ENCODE measurements at regions not wholly inside any gene's neighbourhood (a gene's known extent, or its start where the extent isn't known, plus 50 kb on each side); places are given as distances from the start of the nearest gene placed in this dataset.
A peak's percentile ranks its signal among the peaks of the same experiment; 100 is the strongest.

DNA sequence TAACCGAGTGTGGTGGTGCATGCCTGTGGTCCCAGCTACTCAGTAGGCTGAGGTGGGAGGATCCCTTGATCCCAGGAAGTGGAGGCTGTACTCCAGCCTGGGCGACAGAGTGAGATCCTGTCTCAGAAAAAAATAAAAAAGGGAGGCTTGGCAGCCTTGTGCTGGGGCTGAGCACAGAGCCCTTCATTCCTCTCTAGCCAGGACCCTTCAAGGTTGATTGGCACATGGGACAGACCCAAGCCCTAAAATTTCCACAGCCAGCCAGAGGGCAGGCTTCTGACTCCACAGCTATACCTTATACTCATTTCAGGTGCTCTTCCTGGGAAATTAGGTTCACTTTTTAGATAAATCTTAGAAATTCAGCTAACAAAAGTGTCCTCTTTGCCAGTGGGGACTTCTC, 553.0 kb upstream of the CPEB2 start:
- intact Hi-C loops (cut with DNase I) = no loop called here
- DNase-seq (ENCODE audit: missing footprints) (no peak), ATAC-seq (peak; percentile 58)

DNA sequence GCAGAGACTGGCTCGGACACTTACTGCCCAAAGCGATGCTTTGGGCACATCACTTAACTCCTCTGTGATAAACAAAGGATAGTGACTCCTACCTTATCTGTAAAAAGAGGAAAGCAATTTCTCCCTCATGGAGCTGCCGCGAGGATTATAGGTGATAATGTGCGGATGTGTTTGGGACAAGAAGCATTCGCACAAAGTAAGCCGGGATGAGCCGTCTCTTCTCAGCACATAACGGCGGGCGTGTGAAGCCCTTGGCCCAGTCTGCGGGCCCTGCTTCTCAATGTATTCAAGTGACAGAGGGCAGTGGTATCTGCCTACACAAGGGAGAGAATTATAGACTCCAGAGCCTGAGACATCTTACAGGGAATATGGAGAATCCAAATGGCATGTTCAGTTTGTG, 550.3 kb upstream of the CPEB2 start:
- ATAC-seq (no peak), DNase-seq (ENCODE audit: missing footprints) (no peak)
- intact Hi-C loops (cut with DNase I) = no loop called here

DNA sequence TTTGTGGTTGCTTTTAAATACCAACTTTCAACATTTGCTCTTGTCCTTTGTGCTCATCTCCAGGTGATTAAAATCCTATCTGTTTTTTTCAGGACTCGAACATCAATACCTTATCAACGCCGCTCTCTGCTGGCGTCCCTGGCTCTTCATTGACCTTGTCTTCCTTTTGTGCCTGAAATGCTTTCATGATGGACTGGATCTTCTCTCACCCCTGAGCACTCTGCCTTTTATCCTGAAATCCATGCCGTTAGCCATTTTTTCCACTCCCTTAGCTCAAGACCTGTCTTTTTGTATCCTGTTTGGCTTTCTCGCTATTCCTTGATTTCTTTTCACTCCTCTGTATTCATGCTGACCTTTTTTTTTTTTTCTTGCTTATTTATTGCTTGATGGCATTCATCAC, 549.5 kb upstream of the CPEB2 start:
- ATAC-seq (no peak), DNase-seq (ENCODE audit: missing footprints) (no peak)
- intact Hi-C loops (cut with DNase I) = no loop called here

DNA sequence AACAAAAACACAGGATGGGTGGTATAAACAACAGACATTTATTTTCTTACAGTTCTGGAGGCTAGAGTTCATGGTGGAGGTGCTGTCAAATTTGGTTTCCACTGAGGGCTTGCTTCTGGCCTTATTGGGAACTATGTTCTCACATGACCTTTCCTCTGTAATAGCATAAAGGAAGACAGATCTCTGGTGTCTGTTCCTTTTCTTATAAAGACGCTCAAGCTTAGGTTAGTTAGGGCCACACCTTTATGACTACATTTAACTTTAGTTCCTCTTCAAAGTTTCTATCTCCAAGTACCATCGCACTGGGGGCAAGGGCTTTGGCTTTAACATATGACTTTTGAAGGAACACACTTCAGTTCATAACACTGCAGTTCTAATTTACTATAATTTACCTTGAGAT, 543.8 kb upstream of the CPEB2 start:
- ATAC-seq (no peak), DNase-seq (ENCODE audit: missing footprints) (no peak)
- intact Hi-C loops (cut with DNase I) = no loop called here

GRCh38 chr4:14465057-14465456, 537.2 kb upstream of the CPEB2 start:
- intact Hi-C loops (cut with DNase I) = loop anchor here (10.0 kb wide), 1 partner anchor 540 kb away; the partner anchor contains the start of gene CPEB2
- ATAC-seq (peak; percentile 59), DNase-seq (ENCODE audit: missing footprints) (no peak)

- DNase-seq (ENCODE audit: missing footprints) (no peak), ATAC-seq (peak; percentile 95)
- intact Hi-C loops (cut with DNase I) = loop anchor here (10.0 kb wide), 1 partner anchor 539 kb away; the partner anchor contains the start of gene CPEB2
Observed at GRCh38 chr4:14465507-14465906, 536.8 kb upstream of the CPEB2 start.

DNA sequence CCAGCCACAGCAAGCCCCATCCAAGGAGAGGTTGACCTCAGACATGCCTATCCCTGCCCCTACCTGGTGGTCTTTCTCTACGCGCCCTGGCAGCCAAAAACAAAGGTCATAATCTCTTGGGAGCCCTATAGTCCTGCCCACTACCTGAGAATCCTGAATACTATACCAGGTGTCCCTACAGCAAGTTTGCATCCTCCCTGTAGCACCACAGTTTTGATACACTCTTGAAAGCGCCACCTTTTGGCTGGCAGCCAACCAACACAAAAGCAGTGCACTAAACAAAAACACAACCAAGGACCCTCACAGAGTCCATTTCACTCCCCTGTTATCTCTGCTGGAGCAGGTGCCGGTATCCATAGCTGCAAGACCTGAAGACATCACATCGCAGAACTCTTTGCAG, 523.8 kb upstream of the CPEB2 start:
- DNase-seq (ENCODE audit: missing footprints) = no peak
- intact Hi-C loops (cut with DNase I) = no loop called here
- no peak for ATAC-seq

- intact Hi-C loops (cut with DNase I) = no loop called here
- DNase-seq (ENCODE audit: missing footprints) (no peak), ATAC-seq (no peak)
Observed at GRCh38 chr4:14496408-14496807, 505.9 kb upstream of the CPEB2 start.

DNA sequence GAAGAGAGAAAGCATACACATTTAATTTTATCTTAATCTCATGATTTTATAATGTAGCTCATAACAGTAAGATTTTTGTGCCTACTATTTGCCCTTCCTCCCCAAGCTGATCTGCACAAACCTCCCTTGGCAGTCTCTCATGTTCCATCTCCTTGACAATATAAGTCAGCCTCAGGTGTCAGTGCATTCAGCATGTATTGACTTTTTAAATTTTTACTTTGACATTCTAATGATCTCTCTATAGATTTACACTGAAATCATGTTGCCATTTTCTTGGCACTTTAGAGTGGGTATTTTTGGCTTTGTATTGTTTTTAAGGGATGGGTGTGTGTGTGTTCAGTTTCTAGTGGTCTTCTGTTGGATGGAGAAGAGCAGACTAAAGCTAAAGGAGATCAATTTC, 505.3 kb upstream of the CPEB2 start:
- DNase-seq (ENCODE audit: missing footprints) (no peak), ATAC-seq (no peak)
- intact Hi-C loops (cut with DNase I) = no loop called here

GRCh38 chr4:14504162-14504561, 498.1 kb upstream of the CPEB2 start:
- DNase-seq (ENCODE audit: missing footprints) (no peak), ATAC-seq (no peak)
- intact Hi-C loops (cut with DNase I) = no loop called here

- no peak for DNase-seq (ENCODE audit: missing footprints)
- ATAC-seq = no peak
- intact Hi-C loops (cut with DNase I) = no loop called here
Observed at GRCh38 chr4:14513471-14513870, 488.8 kb upstream of the CPEB2 start.

DNA sequence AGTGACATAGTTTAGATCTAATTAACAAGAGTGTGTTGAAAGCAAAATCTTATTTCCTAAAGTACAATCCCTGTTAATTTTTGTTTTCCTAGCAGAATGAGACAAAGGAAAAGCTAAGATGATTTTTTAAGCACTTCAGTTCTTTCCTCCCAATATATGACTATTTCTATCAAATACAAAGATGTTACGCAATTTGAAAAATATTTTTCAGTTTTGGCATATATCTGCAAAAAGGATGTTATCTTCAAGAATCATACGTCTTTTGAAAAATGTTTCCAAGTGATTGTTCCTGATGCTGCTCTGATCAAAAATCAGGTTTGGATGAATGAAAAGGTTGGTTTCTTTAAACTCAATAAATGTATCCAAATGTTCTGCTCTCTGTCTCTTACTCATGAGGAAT, 486.7 kb upstream of the CPEB2 start:
- no peak for ATAC-seq
- DNase-seq (ENCODE audit: missing footprints) = no peak
- intact Hi-C loops (cut with DNase I) = no loop called here

DNA sequence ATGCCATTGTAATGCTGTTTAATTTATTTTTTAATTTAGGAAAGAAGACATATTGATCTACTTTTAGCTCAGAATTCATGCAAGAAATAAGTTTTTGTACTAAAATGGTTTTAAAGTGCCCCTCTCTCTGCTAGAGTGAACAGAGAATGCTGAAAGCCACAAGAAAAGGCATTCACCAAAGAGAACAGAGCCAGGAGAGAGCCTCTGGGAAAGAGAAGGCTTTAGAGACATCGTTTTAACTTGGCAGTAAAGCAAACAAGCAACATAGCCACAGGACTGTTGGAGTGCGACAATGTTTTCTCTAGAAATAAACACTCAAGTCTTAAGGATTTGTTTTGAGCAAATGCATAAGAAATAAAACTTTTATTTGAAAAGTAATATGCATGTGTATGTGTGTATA, 484.1 kb upstream of the CPEB2 start:
- ATAC-seq (no peak), DNase-seq (ENCODE audit: missing footprints) (no peak)
- intact Hi-C loops (cut with DNase I) = no loop called here

GRCh38 chr4:14520171-14520570, 482.1 kb upstream of the CPEB2 start:
- intact Hi-C loops (cut with DNase I) = no loop called here
- DNase-seq (ENCODE audit: missing footprints) (no peak), ATAC-seq (no peak)

DNA sequence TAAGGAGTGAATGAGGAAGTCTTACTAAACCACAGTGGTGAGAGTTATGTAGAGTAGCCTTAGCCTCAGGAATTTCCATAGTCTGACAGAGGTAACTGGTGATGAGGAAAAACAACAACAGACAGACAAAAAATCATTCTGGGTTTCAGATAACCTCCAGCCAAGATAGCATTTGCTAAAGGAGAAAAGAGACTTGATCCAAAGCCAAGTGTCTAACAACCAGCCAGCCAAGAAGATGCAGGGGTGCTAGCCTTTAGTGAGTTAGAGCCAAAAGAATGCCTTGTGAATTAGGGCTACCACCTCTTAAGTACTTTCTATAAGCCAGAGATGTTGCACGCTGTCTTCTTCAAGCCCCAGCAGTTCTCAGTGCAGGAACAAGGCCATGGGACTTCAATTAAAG, 478.0 kb upstream of the CPEB2 start:
- DNase-seq (ENCODE audit: missing footprints) = no peak
- intact Hi-C loops (cut with DNase I) = no loop called here
- no peak for ATAC-seq

DNA sequence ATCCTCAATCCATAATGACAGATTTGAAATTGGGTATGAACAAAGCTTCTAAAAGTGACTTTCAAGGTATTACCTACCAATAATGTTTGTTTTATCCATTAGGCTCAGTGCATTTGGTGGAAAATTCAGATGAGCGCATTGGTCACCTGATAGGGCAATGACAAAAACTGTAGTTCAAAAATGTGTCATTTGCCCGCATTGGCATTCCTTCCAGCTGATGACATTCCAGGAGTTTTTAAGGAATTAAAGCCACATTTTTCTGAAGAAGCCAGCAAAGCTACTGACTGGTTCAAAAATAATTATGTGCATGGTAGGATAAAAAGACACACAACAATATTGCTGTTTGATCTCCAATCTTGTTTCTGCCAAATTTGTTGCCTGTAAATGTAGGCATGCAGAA, 473.4 kb upstream of the CPEB2 start:
- intact Hi-C loops (cut with DNase I) = no loop called here
- DNase-seq (ENCODE audit: missing footprints) (no peak), ATAC-seq (no peak)

DNA sequence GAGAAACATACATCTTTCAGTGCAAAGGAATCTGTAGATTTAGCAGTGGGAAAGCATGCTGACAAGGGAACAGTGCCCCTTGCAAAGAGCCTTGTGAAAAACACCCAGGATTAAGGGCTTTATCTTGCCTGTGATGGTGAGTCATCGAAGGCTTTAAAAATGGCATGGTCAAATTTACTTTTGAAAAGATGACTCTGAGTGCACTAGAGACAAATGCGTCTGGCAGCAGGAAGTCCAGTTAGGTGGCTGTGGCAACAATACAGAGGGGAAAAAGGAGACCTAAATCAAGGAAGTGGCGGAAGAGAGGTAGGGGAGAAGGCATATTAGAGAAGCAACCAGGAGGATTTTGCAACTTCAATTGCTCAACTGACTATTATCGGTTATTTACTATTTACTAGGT, 472.6 kb upstream of the CPEB2 start:
- ATAC-seq (no peak), DNase-seq (ENCODE audit: missing footprints) (no peak)
- intact Hi-C loops (cut with DNase I) = no loop called here

DNA sequence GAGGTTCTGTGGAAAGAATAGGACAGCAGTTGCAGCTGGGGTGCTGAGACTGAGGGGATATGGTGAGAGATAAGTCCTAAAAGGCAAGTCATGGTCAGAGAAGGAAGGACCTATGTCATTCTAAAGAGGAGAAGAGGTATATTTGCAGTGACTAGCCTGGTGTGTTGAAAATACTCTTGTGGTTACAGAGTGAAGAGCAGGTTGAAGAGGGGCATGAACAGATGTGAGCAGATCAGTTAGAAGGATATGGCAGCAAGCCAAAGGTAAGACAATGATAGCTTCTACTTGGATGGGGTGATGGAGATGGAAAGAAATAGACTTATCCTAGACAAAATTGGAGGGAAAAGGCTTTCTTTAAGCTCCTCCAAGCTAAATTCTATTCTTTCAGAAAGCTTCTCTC, 469.8 kb upstream of the CPEB2 start:
- DNase-seq (ENCODE audit: missing footprints) = no peak
- intact Hi-C loops (cut with DNase I) = no loop called here
- ATAC-seq = no peak

- intact Hi-C loops (cut with DNase I) = no loop called here
Observed at GRCh38 chr4:14539246-14539645, 463.0 kb upstream of the CPEB2 start.

GRCh38 chr4:14545163-14545562, 457.1 kb upstream of the CPEB2 start:
- ATAC-seq (no peak), DNase-seq (ENCODE audit: missing footprints) (no peak)
- intact Hi-C loops (cut with DNase I) = no loop called here

More at GRCh38 chr4:14539246-14539645, 463.0 kb upstream of the CPEB2 start:
- no peak for DNase-seq (ENCODE audit: missing footprints)
- no peak for ATAC-seq

DNA sequence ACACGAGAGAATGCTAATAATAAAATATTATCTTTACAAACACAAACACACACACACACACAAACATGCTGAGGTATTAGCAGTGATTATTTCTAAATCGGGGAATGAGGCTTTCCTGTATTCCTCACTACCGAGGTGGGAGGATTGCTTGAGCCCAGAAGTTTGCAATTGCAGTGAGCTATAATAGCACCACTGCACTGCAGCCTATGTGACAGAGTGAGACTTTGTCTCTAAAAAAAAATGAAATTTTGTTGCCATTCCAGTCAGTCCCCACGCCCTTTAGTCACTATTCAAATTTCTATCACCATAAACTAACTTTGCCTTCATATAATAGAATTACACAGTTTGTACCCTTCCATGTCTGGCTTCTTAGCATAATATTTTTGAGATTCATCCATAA, 456.5 kb upstream of the CPEB2 start:
- intact Hi-C loops (cut with DNase I) = no loop called here
- ATAC-seq = no peak
- no peak for DNase-seq (ENCODE audit: missing footprints)

- no peak for DNase-seq (ENCODE audit: missing footprints)
- ATAC-seq = no peak
- intact Hi-C loops (cut with DNase I) = no loop called here
Observed at GRCh38 chr4:14552119-14552518, 450.2 kb upstream of the CPEB2 start.

Measured in Right ventricle myocardium inferior (tissue), 1 donor.